Stimulated activated CD4-positive, alpha-beta T cell treated with anti-CD3 and anti-CD28 coated beads, Interleukin-2, amount 100 ng/mL, for 4 hours (primary cell): ENCODE measurements at regions not wholly inside any gene's neighbourhood (a gene's known extent, or its start where the extent isn't known, plus 50 kb on each side); places are given as distances from the start of the nearest gene placed in this dataset.

ENCODE experiments used
- DNase-seq: peaks from one replicate; pipeline ENCODE4 v3.0.0-alpha.2; 2020; ENCODE audit warnings: low read depth

GRCh38 chr13:29902632-29903305 is 52.4 kb upstream of the UBL3 start:
- DNase-seq: no peak

GRCh38 chr13:29901710-29902631 is 51.6 kb upstream of the UBL3 start:
- DNase-seq: peak; percentile 21
